Heart right ventricle (tissue), 16 donors: ENCODE measurements at regions not wholly inside any gene's neighbourhood (a gene's known extent, or its start where the extent isn't known, plus 50 kb on each side); places are given as distances from the start of the nearest gene placed in this dataset.

Experiments used
- ATAC-seq, 8 donors: fragments of 200-7000 bp; cut with Tn5 transposase; one replicate each; pipeline ENCODE4 v1.9.1; 2020; ENCODE audit warnings: mild to moderate bottlenecking in 8 of 8, moderate library complexity in 8 of 8, moderate number of reproducible peaks in 1 of 8
- DNase-seq, 2 donors: peaks; one replicate each; pipeline ENCODE4 v3.0.0-alpha.2; 2020
- H3K27ac ChIP-seq, 10 donors: fragments of 200-600 bp; sonication (generic) in 2 of 10; one replicate each; pipeline versions ENCODE4 v1.5.0 to v1.8.0; 2020 to 2022; ENCODE audit warnings: mild to moderate bottlenecking in 3 of 10
- H3K27me3 ChIP-seq, 7 donors: fragments of 200-600 bp; one replicate each; pipeline ENCODE4 v1.8.0; 2021 to 2022; ENCODE audit warnings: mild to moderate bottlenecking in 2 of 7
- H3K36me3 ChIP-seq, 9 donors: fragments of 200-600 bp; sonication (generic) in 1 of 9; one replicate each; pipeline versions ENCODE4 v1.5.0 to v1.8.0; 2020 to 2022; ENCODE audit warnings: mild to moderate bottlenecking in 2 of 9
- H3K4me1 ChIP-seq, 9 donors: fragments of 200-600 bp; sonication (generic) in 1 of 9; one replicate each; pipeline versions ENCODE4 v1.5.0 to v1.8.0; 2020 to 2022; ENCODE audit warnings: mild to moderate bottlenecking in 4 of 9
- H3K4me3 ChIP-seq, 10 donors: fragments of 200-600 bp; sonication (generic) in 2 of 10; one replicate each; pipeline versions ENCODE4 v1.5.0 to v1.8.0; 2020 to 2022; ENCODE audit warnings: mild to moderate bottlenecking in 7 of 10, moderate library complexity in 2 of 10
- H3K9me3 ChIP-seq, 11 donors: fragments of 200-600 bp in 10 of 11; sonication (generic) in 2 of 11; one replicate each; pipeline versions ENCODE4 v1.5.0 to v1.8.0; 2013 to 2022; ENCODE audit warnings: mild to moderate bottlenecking in 2 of 11, control low read depth in 1 of 11, moderate library complexity in 1 of 11
- CTCF ChIP-seq, 9 donors: fragments of 200-600 bp; sonication (generic) in 2 of 9; IDR thresholded peaks; one replicate each; pipeline versions ENCODE4 v1.5.0 to v1.8.0; 2021 to 2022; ENCODE audit warnings: antibody characterized with exemption in 9 of 9, mild to moderate bottlenecking in 5 of 9, moderate library complexity in 1 of 9
- WGBS, 2 donors: extraction: QIAGEN DNeasy Blood & Tissue Kit; methylation state at CpG; one replicate each; pipeline ENCODE4 v1.1.7; 2013; ENCODE audit warnings: inconsistent platforms in 1 of 2; 5-methylcytosine and 5-hydroxymethylcytosine counted together
- intact Hi-C, 10 donors: fragments of 100-400 bp; cut with DNase I; formaldehyde crosslinking; loops; one replicate each; pipeline versions ENCODE4 v1.11.1 to v1.14.2; 2022
- donor health status: Arrhythmogenic right ventricular cardiomyopathy.
- donor health status: ischemic (EF 13 %, LVEDD 7.1; RV severe dilation, severe dysfunction).
- donor health status: healthy with polysubstance abuse.
- donor health status: DM: no; HTN: yes; CAD: no.
- donor health status: DM: no; HTN: no; CAD: no.
- donor health status: ischemic (EF 25% LVEDD 6.9; RV normal size, moderate dysfunction).
- donor health status: ischemic (EF 25% LVEDD 5.7; RV mildly dilated, moderate dysfunction).
- donor health status: healthy.
- donor health status: DM: yes; HTN: yes; CAD: no.
- donor health status: Ischemic cardiomyopathy.
- donor health status: ischemic (EF 35%, LVEDD 5.7; RV mildly dilated, moderate dysfunction).
- donor health status: nonischemic (EF 11% LVEDD 7.7; RV severe dilation, severe dysfunction).
- donor health status: DM: yes; HTN: yes; CAD: no.
- donor health status: PGD.
- donor health status: ischemic (EF 29% LVEDD 5.4; RV normal size, mild dysfunction).
- donor health status: nonischemic (EF 23%, LVEDD 6.1; RV moderate dilation, normal function).

- intact Hi-C loops, result no loop called here
- Histone ChIP-seq H3K36me3 (no peaks in the 10 kb centered on the region), H3K9me3 (peaks cover 0 to 10% (median 0%) of the 10 kb centered on the region in 11 donors), H3K27ac (no peak overlapping the region), H3K4me1 (no peaks in the 10 kb centered on the region), H3K27me3 (peaks cover 0 to 6% (median 0%) of the 10 kb centered on the region in 7 donors), H3K4me3 (no peak overlapping the region)
- TF ChIP-seq CTCF (IDR thresholded peaks at IDR 0.05), result no peak
- DNase-seq (no peak), ATAC-seq (no peak)
- 70 to 82% methylated on average over 4 of the region's 4 CpGs for WGBS, 2 donors
Observed at GRCh38 chr15:27702581-27702980, 396.5 kb downstream of the OCA2 start.

- Histone ChIP-seq H3K27me3 (peaks cover 0 to 6% (median 0%) of the 10 kb centered on the region in 7 donors), H3K9me3 (peaks cover 0 to 4% (median 0%) of the 10 kb centered on the region in 11 donors), H3K4me1 (no peaks in the 10 kb centered on the region), H3K36me3 (no peaks in the 10 kb centered on the region), H3K27ac (no peak overlapping the region), H3K4me3 (no peak overlapping the region)
- intact Hi-C loops, result no loop called here
- no peak for ATAC-seq
- no peak for TF ChIP-seq CTCF (IDR thresholded peaks at IDR 0.05)
- DNase-seq, result no peak
- 83% methylated on average over 11 of the region's 11 CpGs for WGBS, 2 donors
Observed at GRCh38 chr15:27701956-27702355, 397.2 kb downstream of the OCA2 start.

GRCh38 chr15:27701014-27701413, 398.1 kb downstream of the OCA2 start:
- no peak overlapping the region for H3K27ac ChIP-seq
- no peak for ATAC-seq
- H3K4me1 ChIP-seq, result no peaks in the 10 kb centered on the region
- no peak for TF ChIP-seq CTCF (IDR thresholded peaks at IDR 0.05)
- no peaks in the 10 kb centered on the region for H3K36me3 ChIP-seq
- H3K9me3 ChIP-seq, result peaks cover 0 to 3% (median 0%) of the 10 kb centered on the region in 11 donors
- no peak for DNase-seq
- H3K27me3 ChIP-seq, result peaks cover 0 to 6% (median 0%) of the 10 kb centered on the region in 7 donors
- intact Hi-C loops, result no loop called here
- 82% methylated on average over 3 of the region's 3 CpGs for WGBS, 2 donors
- no peak overlapping the region for H3K4me3 ChIP-seq

GRCh38 chr15:27699699-27700098, 399.4 kb downstream of the OCA2 start:
- TF ChIP-seq CTCF (IDR thresholded peaks at IDR 0.05), result no peak
- H3K27me3 ChIP-seq, result peaks cover 0 to 6% (median 0%) of the 10 kb centered on the region in 7 donors
- WGBS, 2 donors, result 69 to 71% methylated on average over 4 of the region's 4 CpGs
- intact Hi-C loops, result no loop called here
- no peak for ATAC-seq
- H3K4me3 ChIP-seq, result no peak overlapping the region
- H3K9me3 ChIP-seq, result peaks cover 0 to 3% (median 0%) of the 10 kb centered on the region in 11 donors
- no peak for DNase-seq
- no peaks in the 10 kb centered on the region for H3K36me3 ChIP-seq
- H3K27ac ChIP-seq, result no peak overlapping the region
- no peaks in the 10 kb centered on the region for H3K4me1 ChIP-seq
